ENCODE measurements at regions not wholly inside any gene's neighbourhood (a gene's known extent, or its start where the extent isn't known, plus 50 kb on each side); places are given as distances from the start of the nearest gene placed in this dataset.

DNA sequence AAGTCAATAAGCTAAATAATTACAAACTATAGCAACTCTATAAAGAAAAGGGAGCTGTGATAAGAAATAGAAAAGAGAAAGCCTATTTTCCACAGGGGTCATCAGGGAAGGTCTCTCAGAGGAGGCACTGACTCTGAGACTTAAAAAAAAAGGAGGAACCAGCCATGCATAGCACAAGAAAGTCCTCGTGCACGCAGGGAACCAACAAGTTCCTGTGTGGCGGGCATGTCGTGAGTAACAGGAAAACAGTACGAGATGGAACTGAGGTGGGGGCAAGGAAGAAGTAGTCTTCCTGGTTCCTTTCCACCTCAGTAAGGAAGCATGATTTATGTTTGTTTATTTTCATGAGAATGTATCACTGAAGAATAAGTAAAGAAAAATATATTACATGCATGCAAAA is 367.0 kb upstream of the TMEM132C start:
- peaks cover 4% of the 10 kb centered on the region; the same call in 1 of the 2 replicates for H3K4me1 Mint-ChIP-seq
- ATAC-seq = no peak

GRCh38 chr12:127900386-127900785 is 366.6 kb upstream of the TMEM132C start:
- CTCF ChIA-PET = no interaction called here
- Mint-ChIP-seq H3K4me3 (no peak overlapping the region), H3K9me3 (peaks cover 80% of the 10 kb centered on the region), H3K36me3 (peaks cover 66% of the 10 kb centered on the region), H3K27me3 (ENCODE audit: low read depth) (peaks cover 7% of the 10 kb centered on the region; the same call in 1 of the 2 replicates), H3K27ac (no peak overlapping the region), H3K4me1 (peaks cover 4% of the 10 kb centered on the region; the same call in 1 of the 2 replicates)
- TF ChIP-seq NFYB (CRISPR knock-in tag; conservative IDR thresholded peaks at IDR 0.05; ENCODE audit: low read depth) (no peak), KAT7 (CRISPR knock-in tag; IDR thresholded peaks at IDR 0.05; ENCODE audit: borderline replicate concordance) (no peak), ZNF423 (CRISPR knock-in tag; IDR thresholded peaks at IDR 0.05) (no peak), GABPB1 (CRISPR knock-in tag; IDR thresholded peaks at IDR 0.05) (no peak)
- TF ChIP-seq, protein P1, sequence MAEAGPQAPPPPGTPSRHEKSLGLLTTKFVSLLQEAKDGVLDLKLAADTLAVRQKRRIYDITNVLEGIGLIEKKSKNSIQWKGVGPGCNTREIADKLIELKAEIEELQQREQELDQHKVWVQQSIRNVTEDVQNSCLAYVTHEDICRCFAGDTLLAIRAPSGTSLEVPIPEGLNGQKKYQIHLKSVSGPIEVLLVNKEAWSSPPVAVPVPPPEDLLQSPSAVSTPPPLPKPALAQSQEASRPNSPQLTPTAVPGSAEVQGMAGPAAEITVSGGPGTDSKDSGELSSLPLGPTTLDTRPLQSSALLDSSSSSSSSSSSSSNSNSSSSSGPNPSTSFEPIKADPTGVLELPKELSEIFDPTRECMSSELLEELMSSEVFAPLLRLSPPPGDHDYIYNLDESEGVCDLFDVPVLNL (CRISPR knock-in tag; IDR thresholded peaks at IDR 0.05; ENCODE audit: borderline replicate concordance, low read depth) = no peak
- TF ChIP-seq, protein P2, sequence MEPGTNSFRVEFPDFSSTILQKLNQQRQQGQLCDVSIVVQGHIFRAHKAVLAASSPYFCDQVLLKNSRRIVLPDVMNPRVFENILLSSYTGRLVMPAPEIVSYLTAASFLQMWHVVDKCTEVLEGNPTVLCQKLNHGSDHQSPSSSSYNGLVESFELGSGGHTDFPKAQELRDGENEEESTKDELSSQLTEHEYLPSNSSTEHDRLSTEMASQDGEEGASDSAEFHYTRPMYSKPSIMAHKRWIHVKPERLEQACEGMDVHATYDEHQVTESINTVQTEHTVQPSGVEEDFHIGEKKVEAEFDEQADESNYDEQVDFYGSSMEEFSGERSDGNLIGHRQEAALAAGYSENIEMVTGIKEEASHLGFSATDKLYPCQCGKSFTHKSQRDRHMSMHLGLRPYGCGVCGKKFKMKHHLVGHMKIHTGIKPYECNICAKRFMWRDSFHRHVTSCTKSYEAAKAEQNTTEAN (CRISPR knock-in tag; IDR thresholded peaks at IDR 0.05) = no peak
- TF ChIP-seq, protein P3, sequence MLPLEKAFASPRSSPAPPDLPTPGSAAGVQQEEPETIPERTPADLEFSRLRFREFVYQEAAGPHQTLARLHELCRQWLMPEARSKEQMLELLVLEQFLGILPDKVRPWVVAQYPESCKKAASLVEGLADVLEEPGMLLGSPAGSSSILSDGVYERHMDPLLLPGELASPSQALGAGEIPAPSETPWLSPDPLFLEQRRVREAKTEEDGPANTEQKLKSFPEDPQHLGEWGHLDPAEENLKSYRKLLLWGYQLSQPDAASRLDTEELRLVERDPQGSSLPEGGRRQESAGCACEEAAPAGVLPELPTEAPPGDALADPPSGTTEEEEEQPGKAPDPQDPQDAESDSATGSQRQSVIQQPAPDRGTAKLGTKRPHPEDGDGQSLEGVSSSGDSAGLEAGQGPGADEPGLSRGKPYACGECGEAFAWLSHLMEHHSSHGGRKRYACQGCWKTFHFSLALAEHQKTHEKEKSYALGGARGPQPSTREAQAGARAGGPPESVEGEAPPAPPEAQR (CRISPR knock-in tag; IDR thresholded peaks at IDR 0.05) = no peak
- POLR2A ChIA-PET = no interaction called here
- no peak for ATAC-seq
- no peak for DNase-seq (ENCODE audit: low spot score)

More for the DNA sequence above, 367.0 kb upstream of the TMEM132C start:
- Mint-ChIP-seq H3K27ac (no peak overlapping the region), H3K27me3 (ENCODE audit: low read depth) (peaks cover 7% of the 10 kb centered on the region; the same call in 1 of the 2 replicates), H3K36me3 (peaks cover 67% of the 10 kb centered on the region), H3K9me3 (peaks cover 80% of the 10 kb centered on the region), H3K4me3 (no peak overlapping the region)
- ChIA-PET POLR2A (no interaction called here), CTCF (no interaction called here)
- TF ChIP-seq GRHL2 (CRISPR knock-in tag; IDR thresholded peaks at IDR 0.05; ENCODE audit: insufficient replicate concordance, severe bottlenecking) = no peak
- no peak for TF ChIP-seq IRF2 (CRISPR knock-in tag; IDR thresholded peaks at IDR 0.05; ENCODE audit: borderline replicate concordance, low read depth)
- TF ChIP-seq NFE2L1 (CRISPR knock-in tag; IDR thresholded peaks at IDR 0.05) = no peak
- TF ChIP-seq, protein P4, sequence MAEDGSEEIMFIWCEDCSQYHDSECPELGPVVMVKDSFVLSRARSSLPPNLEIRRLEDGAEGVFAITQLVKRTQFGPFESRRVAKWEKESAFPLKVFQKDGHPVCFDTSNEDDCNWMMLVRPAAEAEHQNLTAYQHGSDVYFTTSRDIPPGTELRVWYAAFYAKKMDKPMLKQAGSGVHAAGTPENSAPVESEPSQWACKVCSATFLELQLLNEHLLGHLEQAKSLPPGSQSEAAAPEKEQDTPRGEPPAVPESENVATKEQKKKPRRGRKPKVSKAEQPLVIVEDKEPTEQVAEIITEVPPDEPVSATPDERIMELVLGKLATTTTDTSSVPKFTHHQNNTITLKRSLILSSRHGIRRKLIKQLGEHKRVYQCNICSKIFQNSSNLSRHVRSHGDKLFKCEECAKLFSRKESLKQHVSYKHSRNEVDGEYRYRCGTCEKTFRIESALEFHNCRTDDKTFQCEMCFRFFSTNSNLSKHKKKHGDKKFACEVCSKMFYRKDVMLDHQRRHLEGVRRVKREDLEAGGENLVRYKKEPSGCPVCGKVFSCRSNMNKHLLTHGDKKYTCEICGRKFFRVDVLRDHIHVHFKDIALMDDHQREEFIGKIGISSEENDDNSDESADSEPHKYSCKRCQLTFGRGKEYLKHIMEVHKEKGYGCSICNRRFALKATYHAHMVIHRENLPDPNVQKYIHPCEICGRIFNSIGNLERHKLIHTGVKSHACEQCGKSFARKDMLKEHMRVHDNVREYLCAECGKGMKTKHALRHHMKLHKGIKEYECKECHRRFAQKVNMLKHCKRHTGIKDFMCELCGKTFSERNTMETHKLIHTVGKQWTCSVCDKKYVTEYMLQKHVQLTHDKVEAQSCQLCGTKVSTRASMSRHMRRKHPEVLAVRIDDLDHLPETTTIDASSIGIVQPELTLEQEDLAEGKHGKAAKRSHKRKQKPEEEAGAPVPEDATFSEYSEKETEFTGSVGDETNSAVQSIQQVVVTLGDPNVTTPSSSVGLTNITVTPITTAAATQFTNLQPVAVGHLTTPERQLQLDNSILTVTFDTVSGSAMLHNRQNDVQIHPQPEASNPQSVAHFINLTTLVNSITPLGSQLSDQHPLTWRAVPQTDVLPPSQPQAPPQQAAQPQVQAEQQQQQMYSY (CRISPR knock-in tag; IDR thresholded peaks at IDR 0.05) = no peak
- no peak for TF ChIP-seq JAZF1 (CRISPR knock-in tag; IDR thresholded peaks at IDR 0.05)
- no peak for DNase-seq (ENCODE audit: low spot score)

GRCh38 chr12:127903146-127903545 is 363.8 kb upstream of the TMEM132C start:
- CTCF ChIA-PET = no interaction called here
- no peak for DNase-seq (ENCODE audit: low spot score)
- POLR2A ChIA-PET = no interaction called here
- Mint-ChIP-seq H3K4me1 (peaks cover 4% of the 10 kb centered on the region; the same call in 1 of the 2 replicates), H3K27me3 (ENCODE audit: low read depth) (peaks cover under 1% of the 10 kb centered on the region; the same call in 1 of the 2 replicates), H3K36me3 (peaks cover 62% of the 10 kb centered on the region), H3K27ac (no peak overlapping the region), H3K4me3 (no peak overlapping the region), H3K9me3 (peaks cover 77% of the 10 kb centered on the region)
- ATAC-seq = no peak
- TF ChIP-seq FOXP1 (CRISPR knock-in tag; IDR thresholded peaks at IDR 0.05; ENCODE audit: borderline replicate concordance) (no peak), MLX (CRISPR knock-in tag; IDR thresholded peaks at IDR 0.05) (no peak), NR1H2 (CRISPR knock-in tag; IDR thresholded peaks at IDR 0.05) (no peak), RELA (CRISPR knock-in tag; IDR thresholded peaks at IDR 0.05; ENCODE audit: borderline replicate concordance) (no peak), TEAD4 (CRISPR knock-in tag; IDR thresholded peaks at IDR 0.05) (no peak), RORB (CRISPR knock-in tag; IDR thresholded peaks at IDR 0.05) (no peak), GABPB1 (CRISPR knock-in tag; IDR thresholded peaks at IDR 0.05) (no peak), ESRRA (CRISPR knock-in tag; IDR thresholded peaks at IDR 0.05; ENCODE audit: borderline replicate concordance) (no peak), NFATC4 (CRISPR knock-in tag; IDR thresholded peaks at IDR 0.05) (no peak), ETV6 (CRISPR knock-in tag; IDR thresholded peaks at IDR 0.05) (no peak), IRF1 (CRISPR knock-in tag; IDR thresholded peaks at IDR 0.05) (no peak), MYBL2 (CRISPR knock-in tag; IDR thresholded peaks at IDR 0.05) (no peak), SOX15 (CRISPR knock-in tag; IDR thresholded peaks at IDR 0.05) (no peak)
- TF ChIP-seq, protein P2 (CRISPR knock-in tag; IDR thresholded peaks at IDR 0.05) = no peak
